ENCODE measurements at regions not wholly inside any gene's neighbourhood (a gene's known extent, or its start where the extent isn't known, plus 50 kb on each side); places are given as distances from the start of the nearest gene placed in this dataset.
A peak's percentile ranks its signal among the peaks of the same experiment; 100 is the strongest.

- TF ChIP-seq CBFB (CRISPR knock-in tag; IDR thresholded peaks at IDR 0.05) (0 out of 2 replicates have a peak, but pooled peaks have one; percentile 26), DBP (CRISPR knock-in tag; IDR thresholded peaks at IDR 0.05; ENCODE audit: not compliant biosample characterization) (no peak), MEIS1 (CRISPR knock-in tag; IDR thresholded peaks at IDR 0.05; ENCODE audit: borderline replicate concordance) (0 out of 2 replicates have a peak, but pooled peaks have one; percentile 25), TCF7L2 (IDR thresholded peaks at IDR 0.05; ENCODE audit: low read depth, low read length) (no peak), CBX5 (CRISPR knock-in tag; IDR thresholded peaks at IDR 0.05; ENCODE audit: borderline replicate concordance) (no peak), MXD3 (CRISPR knock-in tag; IDR thresholded peaks at IDR 0.05) (no peak), RXRA (CRISPR knock-in tag; IDR thresholded peaks at IDR 0.05) (peak; percentile 49; the same call in 1 of the 2 replicates), ZNF713 (CRISPR knock-in tag; IDR thresholded peaks at IDR 0.05) (no peak), ZNF574 (CRISPR knock-in tag; IDR thresholded peaks at IDR 0.05) (peak; percentile 76), RAD21 (CRISPR knock-in tag; IDR thresholded peaks at IDR 0.05) (peak; percentile 68), SP4 (CRISPR knock-in tag; IDR thresholded peaks at IDR 0.05) (no peak), ZFP41 (CRISPR knock-in tag; IDR thresholded peaks at IDR 0.05; ENCODE audit: borderline replicate concordance) (no peak), KAT7 (CRISPR knock-in tag; IDR thresholded peaks at IDR 0.05; ENCODE audit: borderline replicate concordance) (0 out of 2 replicates have a peak, but pooled peaks have one; percentile 11), ZNF274 (CRISPR knock-in tag; IDR thresholded peaks at IDR 0.05) (no peak), ZNF337 (CRISPR knock-in tag; IDR thresholded peaks at IDR 0.05; ENCODE audit: borderline replicate concordance, low read depth) (no peak), ATF5 (CRISPR knock-in tag; IDR thresholded peaks at IDR 0.05; ENCODE audit: low read depth) (no peak), SIN3B (IDR thresholded peaks at IDR 0.05; ENCODE audit: low read length) (no peak), MAX (IDR thresholded peaks at IDR 0.05) (peak; percentile 87), MTF2 (CRISPR knock-in tag; IDR thresholded peaks at IDR 0.05; ENCODE audit: borderline replicate concordance) (no peak), ZXDC (CRISPR knock-in tag; IDR thresholded peaks at IDR 0.05) (no peak), MBD4 (IDR thresholded peaks at IDR 0.05; ENCODE audit: borderline replicate concordance, low read length) (peak; percentile 87), SSRP1 (CRISPR knock-in tag; IDR thresholded peaks at IDR 0.05) (no peak), ZNF776 (CRISPR knock-in tag; IDR thresholded peaks at IDR 0.05) (no peak), REXO4 (CRISPR knock-in tag; IDR thresholded peaks at IDR 0.05; ENCODE audit: borderline replicate concordance) (no peak)
Measured at GRCh38 chr20:22525069-22525820, 59.1 kb downstream of the FOXA2 start (continued).

Measured in HepG2 (cell line).